HEK293T (cell line): ENCODE measurements at regions not wholly inside any gene's neighbourhood (a gene's known extent, or its start where the extent isn't known, plus 50 kb on each side); places are given as distances from the start of the nearest gene placed in this dataset.

ENCODE experiments used
- ARNT ChIP-seq: fragments of 450-650 bp; IDR thresholded peaks from 2 replicates; pipeline ENCODE4 v1.6.1; 2017; ENCODE audit warnings: mild to moderate bottlenecking
- FOXA1 ChIP-seq: fragments of 450-650 bp; IDR thresholded peaks from 2 replicates; pipeline ENCODE4 v1.6.1; 2016; ENCODE audit warnings: mild to moderate bottlenecking
- FOXM1 ChIP-seq: fragments of 450-650 bp; IDR thresholded peaks from 2 replicates; pipeline ENCODE4 v1.6.1; 2017; ENCODE audit warnings: mild to moderate bottlenecking, borderline replicate concordance
- L3MBTL2 ChIP-seq: fragments of 450-650 bp; conservative IDR thresholded peaks from 2 replicates; pipeline ENCODE4 v1.6.1; 2016; ENCODE audit warnings: mild to moderate bottlenecking
- NFRKB ChIP-seq: fragments of 450-650 bp; IDR thresholded peaks from 2 replicates; pipeline ENCODE4 v1.6.1; 2016; ENCODE audit warnings: mild to moderate bottlenecking, moderate library complexity
- SP1 ChIP-seq: fragments of 450-650 bp; IDR thresholded peaks from 2 replicates; pipeline ENCODE4 v1.6.1; 2017
- SUZ12 ChIP-seq: fragments of 450-650 bp; IDR thresholded peaks from 2 replicates; pipeline ENCODE4 v1.6.1; 2016; ENCODE audit warnings: mild to moderate bottlenecking

DNA sequence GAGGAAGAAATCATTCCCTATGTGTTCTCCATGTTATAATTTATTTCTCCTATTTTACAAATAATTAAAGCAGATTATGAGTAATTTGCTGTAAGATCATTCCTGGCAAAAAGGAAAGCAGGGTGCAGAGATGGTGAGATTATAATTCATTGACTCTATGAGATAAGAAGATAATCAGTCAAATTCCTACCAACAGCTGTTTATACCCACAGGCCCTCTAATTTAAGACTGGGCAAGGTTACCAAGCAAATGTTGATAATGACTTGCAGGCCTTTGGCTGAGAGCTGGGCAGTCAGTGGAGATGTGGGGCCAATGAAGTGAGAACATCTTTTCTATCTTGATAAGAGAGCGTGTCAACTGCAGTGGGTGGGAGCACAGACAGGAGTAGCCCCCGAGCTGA is 222.7 kb downstream of the ICE1 start:
- TF ChIP-seq SUZ12 (no peak), ARNT (no peak), SP1 (no peak), FOXM1 (no peak), NFRKB (no peak), FOXA1 (no peak), L3MBTL2 (no peak)
